ENCODE measurements at regions not wholly inside any gene's neighbourhood (a gene's known extent, or its start where the extent isn't known, plus 50 kb on each side); places are given as distances from the start of the nearest gene placed in this dataset.

GRCh38 chr6:9620687-9621086 is 794.2 kb downstream of the TFAP2A start:
- RAD21 ChIA-PET (ENCODE audit: low non-redundant PET in 1 of 2, low total read pairs in 2 of 2, uncharacterized antibody in 2 of 2, unreplicated experiment in 2 of 2), result no interaction called here
- CTCF ChIA-PET, result no interaction called here
- intact Hi-C loops (cut with micrococcal nuclease), result no loop called here

GRCh38 chr6:9620263-9620662 is 794.6 kb downstream of the TFAP2A start:
- Histone ChIP-seq H3K27ac (ENCODE audit: low read depth, low read length) (no peak overlapping the region), H3K4me2 (ENCODE audit: low read length) (no peak overlapping the region), H3K9me2 (ENCODE audit: insufficient read depth) (no peaks in the 10 kb centered on the region), H2AFZ (ENCODE audit: low read depth, low read length, poor library complexity, severe bottlenecking) (no peak overlapping the region), H3K4me1 (ENCODE audit: control insufficient read depth in 1 of 2, insufficient read depth in 2 of 2, low read length in 2 of 2) (no peaks in the 10 kb centered on the region), H3K79me2 (ENCODE audit: insufficient read depth, low read length) (no peaks in the 10 kb centered on the region), H3K36me3 (ENCODE audit: control insufficient read depth in 1 of 2, insufficient read depth in 2 of 2, low read length in 2 of 2) (no peaks in the 10 kb centered on the region), H3K4me3 (replicated peaks in 1 of 2; ENCODE audit: low read depth in 1 of 2, low read length in 2 of 2) (no peak overlapping the region), H3K27me3 (ENCODE audit: insufficient read depth, low read length) (no peaks in the 10 kb centered on the region), H3K9me3 (ENCODE audit: control insufficient read depth in 1 of 2, insufficient read depth in 1 of 2, low read depth in 1 of 2, low read length in 2 of 2) (no peaks in the 10 kb centered on the region), H3K9ac (ENCODE audit: low read length) (no peak overlapping the region), H4K20me1 (ENCODE audit: insufficient read depth) (no peaks in the 10 kb centered on the region)
- DNase-seq (ENCODE audit: low read depth, low spot score) (no peak), ATAC-seq (no peak)
- ChIA-PET RAD21 (ENCODE audit: low non-redundant PET in 1 of 2, low total read pairs in 2 of 2, uncharacterized antibody in 2 of 2, unreplicated experiment in 2 of 2) (no interaction called here), CTCF (no interaction called here), POLR2A (no interaction called here)
- no TSS peak for BruUV-seq (replicated peaks)
- intact Hi-C loops (cut with micrococcal nuclease), result no loop called here
- TF ChIP-seq ZNF274 (IDR thresholded peaks at IDR 0.05; ENCODE audit: low read depth, low read length) (no peak), YY1 (IDR thresholded peaks at IDR 0.05; ENCODE audit: extremely low read depth, insufficient replicate concordance, low read depth, low read length) (no peak), RAD21 (IDR thresholded peaks at IDR 0.05; ENCODE audit: low read depth) (no peak), ATF3 (IDR thresholded peaks at IDR 0.05) (no peak), CBX3 (IDR thresholded peaks at IDR 0.05; ENCODE audit: low read depth) (no peak), SIN3A (IDR thresholded peaks at IDR 0.05; ENCODE audit: low read depth) (no peak), MAX (IDR thresholded peaks at IDR 0.05) (no peak), CTCF (IDR thresholded peaks at IDR 0.05 in 2 of 3, conservative IDR thresholded peaks at IDR 0.05 in 1 of 3; ENCODE audit: borderline replicate concordance in 1 of 3, insufficient read depth in 1 of 3, low read depth in 2 of 3, low read length in 2 of 3) (no peak), EGR1 (IDR thresholded peaks at IDR 0.05; ENCODE audit: low read depth) (no peak), POLR2AphosphoS5 (IDR thresholded peaks at IDR 0.05; ENCODE audit: low read depth, low read length) (no peak), FOSL1 (IDR thresholded peaks at IDR 0.05; ENCODE audit: low read depth) (no peak)

More at GRCh38 chr6:9620687-9621086, 794.2 kb downstream of the TFAP2A start:
- Histone ChIP-seq H3K36me3 (ENCODE audit: control insufficient read depth in 1 of 2, insufficient read depth in 2 of 2, low read length in 2 of 2) (no peaks in the 10 kb centered on the region), H3K4me3 (replicated peaks in 1 of 2; ENCODE audit: low read depth in 1 of 2, low read length in 2 of 2) (no peak overlapping the region), H3K4me1 (ENCODE audit: control insufficient read depth in 1 of 2, insufficient read depth in 2 of 2, low read length in 2 of 2) (no peaks in the 10 kb centered on the region), H4K20me1 (ENCODE audit: insufficient read depth) (no peaks in the 10 kb centered on the region), H3K9ac (ENCODE audit: low read length) (no peak overlapping the region), H3K27me3 (ENCODE audit: insufficient read depth, low read length) (no peaks in the 10 kb centered on the region), H3K79me2 (ENCODE audit: insufficient read depth, low read length) (no peaks in the 10 kb centered on the region), H3K9me3 (ENCODE audit: control insufficient read depth in 1 of 2, insufficient read depth in 1 of 2, low read depth in 1 of 2, low read length in 2 of 2) (no peaks in the 10 kb centered on the region), H3K4me2 (ENCODE audit: low read length) (no peak overlapping the region), H2AFZ (ENCODE audit: low read depth, low read length, poor library complexity, severe bottlenecking) (no peak overlapping the region), H3K27ac (ENCODE audit: low read depth, low read length) (no peak overlapping the region), H3K9me2 (ENCODE audit: insufficient read depth) (no peaks in the 10 kb centered on the region)
- ATAC-seq, result no peak
- TF ChIP-seq YY1 (IDR thresholded peaks at IDR 0.05; ENCODE audit: extremely low read depth, insufficient replicate concordance, low read depth, low read length) (no peak), SIN3A (IDR thresholded peaks at IDR 0.05; ENCODE audit: low read depth) (no peak), MAX (IDR thresholded peaks at IDR 0.05) (no peak), CEBPB (IDR thresholded peaks at IDR 0.05; ENCODE audit: low read depth) (no peak), POLR2AphosphoS5 (IDR thresholded peaks at IDR 0.05; ENCODE audit: low read depth, low read length) (no peak), CBX3 (IDR thresholded peaks at IDR 0.05; ENCODE audit: low read depth) (no peak), SP1 (IDR thresholded peaks at IDR 0.05; ENCODE audit: low read depth) (no peak), ZNF274 (IDR thresholded peaks at IDR 0.05; ENCODE audit: low read depth, low read length) (no peak), POLR2A (IDR thresholded peaks at IDR 0.05; ENCODE audit: borderline replicate concordance, extremely low read depth, insufficient read depth, insufficient read length) (no peak), RAD21 (IDR thresholded peaks at IDR 0.05; ENCODE audit: low read depth) (no peak), ELF1 (IDR thresholded peaks at IDR 0.05; ENCODE audit: borderline replicate concordance, low read depth) (no peak), JUND (IDR thresholded peaks at IDR 0.05) (no peak)
- POLR2A ChIA-PET, result no interaction called here
- no peak for DNase-seq (ENCODE audit: low read depth, low spot score)
- no TSS peak for BruUV-seq (replicated peaks)
